Motor neuron (in vitro differentiated cells): ENCODE measurements at regions not wholly inside any gene's neighbourhood (a gene's known extent, or its start where the extent isn't known, plus 50 kb on each side); places are given as distances from the start of the nearest gene placed in this dataset.

Experiments
- ATAC-seq, 8 experiments: fragments of 200-7000 bp; cut with Tn5 transposase; replicated peaks in 6 of 8; 2 replicates each; pipeline ENCODE4 v1.8.0; 2021; ENCODE audit warnings: mild to moderate bottlenecking in 8 of 8, moderate library complexity in 8 of 8
- H3K27ac ChIP-seq, 2 donors: fragments of 250-450 bp; sonication (Bioruptor Pico); 2 replicates each; pipeline ENCODE4 v1.9.0; 2021; ENCODE audit warnings: antibody characterized with exemption in 2 of 2, mild to moderate bottlenecking in 2 of 2, moderate library complexity in 1 of 2
- H3K4me1 ChIP-seq, 2 donors: fragments of 250-450 bp; sonication (Bioruptor Pico); replicated peaks in 1 of 2; 2 replicates each; pipeline ENCODE4 v1.6.1; 2021; ENCODE audit warnings: antibody characterized with exemption in 2 of 2, mild to moderate bottlenecking in 2 of 2, moderate library complexity in 1 of 2
- H3K4me3 ChIP-seq, 5 donors: fragments of 250-450 bp; sonication (Bioruptor Pico); 2 replicates each; pipeline ENCODE4 v1.9.0; 2021; ENCODE audit warnings: antibody characterized with exemption in 5 of 5, mild to moderate bottlenecking in 5 of 5, moderate library complexity in 4 of 5
- WGBS, 10 experiments: fragments of 450-650 bp; shearing (Covaris generic); methylation state at CpG; one replicate each; pipeline ENCODE4 v1.0.0; 2022; 5-methylcytosine and 5-hydroxymethylcytosine counted together
- in situ Hi-C, 9 experiments: fragments of 400-800 bp; cut with MboI; loops; one replicate each; pipeline ENCODE4 v1.15.0; 2021; ENCODE audit warnings: low sequenced_read_pairs in 9 of 9, low pct_unique_long_range_greater_than_20kb in 2 of 9; ENCODE audit not compliant: unreplicated experiment in 9 of 9

DNA sequence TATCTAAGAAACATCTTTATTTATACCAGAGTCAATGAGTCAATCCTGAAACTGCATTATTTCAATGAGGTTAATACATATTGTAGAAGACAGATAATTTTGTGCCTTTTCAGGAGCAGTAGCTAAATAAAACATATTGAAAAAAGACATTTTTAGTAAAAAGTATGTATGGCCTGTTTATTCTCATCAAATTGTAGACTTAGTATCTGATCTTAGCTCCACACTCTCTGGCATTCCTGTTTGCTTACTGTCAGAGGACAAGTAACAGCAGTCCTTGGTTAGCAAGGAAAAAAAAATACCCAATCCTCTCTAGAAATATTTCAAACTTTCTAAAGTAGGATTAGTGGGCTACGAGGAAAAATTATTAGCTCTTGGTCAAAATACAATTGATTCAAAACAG lies 50.5 kb upstream of the GUCY1A1 start:
- WGBS, 10 experiments, result 0 to 92% (median 58%) methylated on average over 1 of the region's 1 CpG; no CpG with 5 or more reads in 1 of the 10 experiments
- in situ Hi-C loops, result no loop called here
- no peak for ATAC-seq
- no peak overlapping the region for H3K4me3 ChIP-seq
- H3K27ac ChIP-seq, result no peak overlapping the region
- no peaks in the 10 kb centered on the region for H3K4me1 ChIP-seq

DNA sequence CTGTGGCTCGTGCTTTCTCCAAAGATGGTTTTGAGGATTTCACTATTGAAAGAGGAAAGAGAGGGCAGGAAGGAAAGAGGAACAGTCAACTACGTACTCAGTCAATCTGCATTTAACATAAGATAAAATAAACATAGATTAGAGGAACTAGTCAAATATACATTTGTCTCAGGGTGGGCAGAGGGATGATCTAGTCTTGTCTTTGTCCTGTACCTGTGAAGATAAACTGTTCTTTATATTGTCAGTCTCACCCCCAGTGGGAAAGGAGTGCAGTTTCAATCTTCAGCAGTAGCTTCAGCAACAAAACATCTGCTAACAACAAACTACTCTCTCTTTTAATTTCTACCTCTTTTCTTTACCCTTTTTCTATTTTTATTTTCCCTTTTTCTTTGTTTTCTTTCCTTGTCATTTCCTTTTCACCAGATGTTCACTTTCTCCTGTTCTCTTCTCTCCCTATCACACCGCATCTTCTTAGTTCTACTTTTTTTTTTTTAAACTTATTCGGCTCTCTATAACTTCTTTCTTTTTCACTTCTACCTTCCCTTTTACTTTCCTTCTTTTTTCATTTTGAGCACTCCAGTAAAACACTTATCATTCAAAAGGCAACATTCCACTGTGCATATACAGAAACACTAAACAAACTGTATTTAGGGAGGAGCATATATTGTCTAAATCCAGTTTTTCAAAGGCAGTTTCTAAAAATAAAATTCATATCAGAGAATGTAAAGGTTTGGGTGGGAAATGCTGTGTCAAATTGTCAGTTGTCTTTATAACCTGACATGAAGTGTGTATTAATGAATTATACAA lies 51.4 kb upstream of the GUCY1A1 start:
- in situ Hi-C loops, result no loop called here
- Histone ChIP-seq H3K4me3 (no peak overlapping the region), H3K27ac (no peak overlapping the region), H3K4me1 (no peaks in the 10 kb centered on the region)
- no peak for ATAC-seq
- 43 to 95% (median 80%) methylated on average over 2 to 4 of the region's 4 CpGs for WGBS, 10 experiments

DNA sequence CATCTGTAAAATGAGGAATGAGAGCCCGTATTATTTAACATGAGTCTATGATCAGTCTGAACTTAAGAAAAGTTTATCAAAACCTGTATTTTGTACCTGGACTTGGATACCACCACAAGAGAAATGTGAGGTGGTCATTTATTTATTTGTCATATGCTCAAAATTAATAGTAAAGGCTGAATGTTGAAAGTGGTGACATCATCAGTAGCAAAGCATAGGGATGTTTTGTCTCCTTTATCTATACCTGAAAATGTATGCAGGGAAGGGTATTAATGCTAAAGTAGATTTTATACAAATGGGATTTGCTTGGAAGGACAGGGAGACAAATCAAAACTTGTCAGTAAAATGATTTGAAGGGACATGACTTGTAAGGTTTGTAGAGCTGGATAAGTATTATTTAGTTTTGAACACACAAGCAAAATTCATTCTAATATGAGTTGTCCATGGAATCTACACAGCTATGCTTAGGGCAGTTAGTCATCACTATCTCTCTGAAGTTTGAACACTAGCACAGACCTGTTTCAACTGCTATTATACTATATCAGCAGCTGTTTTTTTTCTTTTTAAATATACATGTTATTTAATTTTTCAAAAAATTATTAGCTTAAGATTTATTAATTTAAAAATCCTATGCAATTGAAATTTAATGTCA lies 52.4 kb upstream of the GUCY1A1 start:
- Histone ChIP-seq H3K4me3 (no peak overlapping the region), H3K27ac (no peak overlapping the region), H3K4me1 (no peaks in the 10 kb centered on the region)
- ATAC-seq, result no peak
- in situ Hi-C loops, result no loop called here
- WGBS, 10 experiments, result 6 to 100% (median 78%) methylated on average over 1 of the region's 1 CpG; no CpG with 5 or more reads in 1 of the 10 experiments

DNA sequence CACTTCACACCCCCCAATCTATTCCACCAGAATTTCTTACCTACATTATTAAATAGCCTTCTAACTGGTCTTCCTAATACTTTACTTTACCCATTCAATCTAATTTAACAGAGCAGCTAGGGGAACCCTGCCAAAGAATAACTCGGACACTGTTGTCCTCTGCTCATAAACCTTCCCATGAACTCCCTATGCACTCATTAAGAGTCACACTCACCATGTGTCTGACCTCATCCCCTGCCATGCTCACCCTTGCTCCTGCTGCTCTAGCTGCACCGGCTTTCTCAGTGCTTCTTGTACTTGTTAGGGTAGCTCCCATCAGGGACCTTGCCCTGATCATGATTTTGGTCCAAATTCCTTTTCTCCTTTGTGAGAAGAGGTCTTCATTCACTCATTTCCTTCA lies 54.6 kb upstream of the GUCY1A1 start:
- Histone ChIP-seq H3K4me1 (no peaks in the 10 kb centered on the region), H3K4me3 (no peak overlapping the region), H3K27ac (no peak overlapping the region)
- in situ Hi-C loops, result no loop called here
- ATAC-seq, result peak in 1 of 8 experiments; percentile 50
- 13 to 100% (median 77%) methylated on average over 1 to 2 of the region's 2 CpGs; no CpG with 5 or more reads in 1 of the 10 experiments for WGBS, 10 experiments

DNA sequence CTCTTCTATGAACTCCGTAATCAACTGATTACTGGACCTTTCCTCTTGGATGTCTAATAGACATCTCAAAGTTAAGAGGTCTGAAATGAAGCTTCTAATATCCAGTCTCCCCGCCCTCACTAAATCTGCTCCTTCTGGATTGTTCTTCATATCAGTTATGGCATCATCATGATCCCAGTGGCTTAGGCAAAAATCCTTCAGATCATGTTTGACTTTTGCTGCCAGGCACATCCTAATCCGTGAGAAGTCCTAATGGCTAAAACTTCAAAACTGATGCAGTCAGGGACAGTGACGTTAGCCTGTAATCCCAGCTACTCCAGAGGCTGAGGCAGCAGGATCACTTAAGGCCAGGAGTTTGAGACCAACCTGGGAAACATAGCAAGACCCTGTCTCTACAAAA lies 55.1 kb upstream of the GUCY1A1 start:
- Histone ChIP-seq H3K4me3 (no peak overlapping the region), H3K27ac (no peak overlapping the region), H3K4me1 (no peaks in the 10 kb centered on the region)
- in situ Hi-C loops, result no loop called here
- no peak for ATAC-seq
- WGBS, 10 experiments, result 41 to 100% (median 86%) methylated on average over 1 to 4 of the region's 4 CpGs

DNA sequence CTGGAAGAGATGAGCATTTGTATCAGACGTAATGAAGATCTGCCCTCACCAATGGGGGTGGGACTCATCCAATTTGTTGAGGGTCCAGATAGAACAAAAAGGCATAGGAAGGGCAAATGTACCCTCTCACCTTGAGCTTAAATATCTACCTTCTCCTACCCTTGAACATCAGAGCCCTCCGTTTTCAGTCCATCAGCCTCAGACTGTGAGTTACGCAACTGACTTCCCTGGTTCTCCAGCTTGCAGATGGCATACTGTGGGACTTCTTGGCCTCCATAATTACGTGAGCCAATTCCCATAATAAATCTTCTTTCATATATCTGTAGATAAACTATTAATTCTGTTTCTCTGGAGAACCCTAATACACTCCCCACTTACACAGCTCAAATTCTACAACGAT lies 56.5 kb upstream of the GUCY1A1 start:
- 40 to 100% (median 85%) methylated on average over 1 to 5 of the region's 5 CpGs for WGBS, 10 experiments
- ATAC-seq, result no peak
- in situ Hi-C loops, result no loop called here
- Histone ChIP-seq H3K4me3 (no peak overlapping the region), H3K4me1 (no peaks in the 10 kb centered on the region), H3K27ac (no peak overlapping the region)

DNA sequence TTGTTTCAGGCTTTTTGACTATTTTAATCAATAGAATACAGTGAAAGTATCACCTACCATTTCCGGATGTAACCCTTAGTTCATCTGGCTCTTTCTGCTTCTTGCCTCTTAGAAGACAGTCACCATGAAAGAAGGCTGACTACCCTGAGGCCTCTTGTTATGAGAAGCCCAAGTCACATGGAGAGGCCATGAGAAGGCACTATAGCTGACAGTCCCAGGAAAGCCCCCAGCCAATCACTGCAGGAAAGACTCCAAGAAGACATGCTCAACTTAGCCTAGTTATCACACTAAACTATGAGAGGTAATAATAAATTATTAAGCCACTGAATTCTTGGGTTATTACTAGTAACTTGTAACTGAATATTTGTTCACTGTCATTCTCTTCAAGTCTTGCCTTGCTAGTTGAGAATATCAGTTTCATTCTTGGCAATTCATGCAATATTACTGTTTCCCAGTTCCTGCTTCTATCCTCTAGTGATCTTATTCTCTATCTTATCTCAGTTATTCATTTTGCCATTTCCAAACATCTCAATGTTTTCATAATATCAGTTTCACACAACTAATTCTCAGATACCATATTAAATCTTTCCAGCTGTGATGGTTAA lies 57.1 kb upstream of the GUCY1A1 start:
- Histone ChIP-seq H3K4me1 (no peaks in the 10 kb centered on the region), H3K27ac (no peak overlapping the region), H3K4me3 (no peak overlapping the region)
- 63 to 100% (median 100%) methylated on average over 1 of the region's 1 CpG; no CpG with 5 or more reads in 3 of the 10 experiments for WGBS, 10 experiments
- ATAC-seq, result no peak
- in situ Hi-C loops, result no loop called here

DNA sequence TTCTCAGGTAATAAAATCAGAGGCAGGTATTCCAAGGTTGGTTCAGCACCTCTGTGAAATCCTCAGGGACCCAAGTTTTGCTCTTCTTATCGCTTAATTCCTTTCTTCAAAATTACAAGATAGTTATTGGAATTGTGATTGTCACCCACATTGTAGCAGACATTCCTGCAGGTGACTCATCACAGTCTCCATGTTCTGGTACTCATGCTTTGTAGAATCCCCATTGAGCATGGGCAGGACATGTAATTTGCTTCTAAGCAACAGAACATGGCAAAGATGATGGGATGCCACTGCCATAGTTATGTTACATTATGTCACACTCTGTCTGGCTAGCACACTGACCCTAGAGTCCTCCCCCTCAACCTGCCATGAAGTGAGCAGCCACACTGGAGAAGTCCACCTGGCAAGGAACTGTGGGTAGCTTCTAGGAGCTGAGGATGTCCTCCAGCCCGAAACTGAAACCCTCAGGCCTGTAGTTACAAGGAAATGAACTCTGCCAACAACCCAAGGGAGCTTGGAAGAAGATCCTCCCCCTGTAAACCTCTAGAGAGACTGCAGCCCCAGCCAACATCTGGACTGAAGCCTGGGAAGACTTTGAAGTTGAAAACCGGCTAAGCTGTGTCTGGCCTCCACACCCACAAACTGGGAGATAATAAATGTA lies 58.3 kb upstream of the GUCY1A1 start:
- H3K4me1 ChIP-seq, result no peaks in the 10 kb centered on the region
- H3K27ac ChIP-seq, result no peak overlapping the region
- 17 to 100% (median 81%) methylated on average over 1 to 3 of the region's 3 CpGs; no CpG with 5 or more reads in 1 of the 10 experiments for WGBS, 10 experiments
- H3K4me3 ChIP-seq, result no peak overlapping the region
- peak in 1 of 8 experiments; percentile 55 for ATAC-seq
- in situ Hi-C loops, result no loop called here

DNA sequence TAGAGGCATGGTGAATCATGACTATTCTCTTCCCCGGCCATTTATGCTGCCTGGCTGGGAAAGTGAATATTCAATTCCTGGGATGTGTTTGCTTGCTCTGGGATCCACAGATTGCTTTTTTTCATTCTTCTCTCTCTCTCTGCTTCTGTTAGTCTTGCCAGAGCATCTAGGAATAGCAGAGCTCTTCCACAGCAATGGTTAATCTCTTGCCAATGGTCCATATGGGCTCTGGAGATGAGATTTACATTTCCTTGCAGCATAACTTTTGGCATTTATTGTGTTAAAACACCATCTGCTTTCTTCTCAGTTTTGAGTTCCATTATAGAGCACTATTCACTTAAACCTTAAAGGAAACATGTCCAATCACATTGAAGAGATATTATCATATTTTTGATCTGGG lies 59.2 kb upstream of the GUCY1A1 start:
- Histone ChIP-seq H3K4me1 (no peaks in the 10 kb centered on the region), H3K4me3 (no peak overlapping the region), H3K27ac (no peak overlapping the region)
- in situ Hi-C loops, result no loop called here
- 20 to 100% (median 100%) methylated on average over 1 of the region's 1 CpG; no CpG with 5 or more reads in 2 of the 10 experiments for WGBS, 10 experiments
- ATAC-seq, result peak in 1 of 8 experiments; percentile 32

DNA sequence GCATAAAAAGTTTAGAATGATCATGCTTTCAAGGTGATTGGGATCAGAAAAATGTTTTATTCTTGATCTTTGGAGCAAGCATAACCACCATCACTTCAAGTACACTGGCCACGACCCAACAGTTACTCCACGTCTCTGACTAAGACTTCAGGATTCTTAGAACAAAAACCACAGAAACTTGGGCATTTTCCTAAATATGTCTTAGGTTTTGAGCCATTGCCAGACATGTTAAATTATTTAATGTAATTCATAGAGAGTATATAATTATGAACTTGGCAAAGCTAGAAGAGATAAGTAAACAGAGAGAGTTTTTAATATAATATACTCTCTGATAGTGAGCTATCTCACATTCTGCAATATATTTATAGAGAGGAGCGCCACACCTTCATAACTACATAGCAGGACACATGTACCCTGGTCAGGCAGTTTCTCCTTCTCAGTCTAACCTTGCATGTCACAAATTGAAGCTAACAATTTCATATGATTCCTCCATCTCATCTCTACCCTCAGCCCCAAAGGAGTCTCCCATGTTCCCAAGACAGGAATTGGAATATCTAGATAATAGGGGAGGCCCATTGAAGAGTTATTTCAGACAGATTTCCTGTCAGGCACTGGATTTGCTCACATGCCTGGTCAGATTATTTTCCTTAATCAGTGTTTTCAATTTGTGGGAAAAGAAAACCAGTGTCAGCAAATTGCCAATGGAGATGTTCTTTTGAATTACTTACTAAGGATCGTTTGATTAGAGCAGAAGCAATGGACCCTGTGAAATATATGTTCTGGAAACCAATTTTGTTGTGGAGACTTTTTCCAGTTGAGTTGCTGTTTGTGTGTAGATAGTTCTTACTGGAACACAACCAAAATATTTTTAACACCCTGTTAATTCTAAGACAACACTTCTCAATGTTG lies 61.7 kb upstream of the GUCY1A1 start:
- no peak for ATAC-seq
- 0 to 90% (median 70%) methylated on average over 2 to 4 of the region's 4 CpGs; no CpG with 5 or more reads in 1 of the 10 experiments for WGBS, 10 experiments

DNA sequence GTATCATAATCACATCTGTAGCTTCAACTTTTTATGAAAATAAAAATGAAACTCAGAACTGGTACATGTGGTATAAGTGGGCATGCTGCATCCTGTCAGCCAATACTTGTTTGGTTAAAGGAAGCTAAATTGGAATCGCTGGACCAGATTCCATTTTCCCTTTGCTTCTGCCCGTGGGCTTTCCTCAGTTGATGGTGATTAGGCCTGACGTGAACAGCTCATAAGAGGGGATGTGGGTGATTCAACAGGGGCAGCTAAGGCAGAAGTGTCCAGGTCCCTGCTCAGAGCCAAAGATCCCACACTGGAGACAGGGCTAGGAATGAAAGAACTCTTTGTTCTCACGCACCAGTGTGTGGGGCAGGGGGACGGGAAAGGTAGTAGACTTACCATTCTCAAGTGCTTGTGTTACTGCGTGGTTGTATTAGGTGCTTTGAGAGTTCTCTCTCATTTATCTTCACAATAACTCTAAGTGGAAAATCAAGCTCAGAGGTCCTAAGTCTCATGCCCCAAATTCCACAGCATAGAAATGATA lies 63.2 kb upstream of the GUCY1A1 start:
- WGBS, 10 experiments, result 38 to 100% (median 88%) methylated on average over 3 to 6 of the region's 6 CpGs; no CpG with 5 or more reads in 4 of the 10 experiments
- in situ Hi-C loops, result no loop called here
- no peak overlapping the region for H3K27ac ChIP-seq
- ATAC-seq, result no peak
- H3K4me3 ChIP-seq, result no peak overlapping the region
- peaks cover 0 to 4% of the 10 kb centered on the region in 2 donors for H3K4me1 ChIP-seq

More for the DNA sequence above, 61.7 kb upstream of the GUCY1A1 start:
- Histone ChIP-seq H3K27ac (no peak overlapping the region), H3K4me3 (no peak overlapping the region), H3K4me1 (peaks cover 0 to under 1% of the 10 kb centered on the region in 2 donors)
- in situ Hi-C loops, result no loop called here
